Esophagus muscularis mucosa (tissue), 4 donors: ENCODE measurements at regions not wholly inside any gene's neighbourhood (a gene's known extent, or its start where the extent isn't known, plus 50 kb on each side); places are given as distances from the start of the nearest gene placed in this dataset.

Experiments used
- CTCF ChIP-seq, 3 experiments: fragments of 200-600 bp in 2 of 3; fragments of 450-650 bp in 1 of 3; sonication (generic) in 2 of 3; IDR thresholded peaks; one replicate each; pipeline ENCODE4 v1.5.1; 2017 to 2019; ENCODE audit warnings: antibody characterized with exemption in 3 of 3, mild to moderate bottlenecking in 2 of 3, moderate library complexity in 1 of 3
- EP300 ChIP-seq: sonication (generic); formaldehyde crosslinking; IDR thresholded peaks from one replicate; pipeline ENCODE4 v1.6.1; 2017; ENCODE audit warnings: antibody characterized with exemption
- POLR2A ChIP-seq: fragments of 450-650 bp; IDR thresholded peaks from one replicate; pipeline ENCODE4 v1.6.1; 2017; ENCODE audit warnings: antibody characterized with exemption, moderate library complexity, mild to moderate bottlenecking, low read depth
- POLR2AphosphoS5 ChIP-seq, 2 donors: sonication (generic); formaldehyde crosslinking; IDR thresholded peaks; one replicate each; pipeline ENCODE4 v1.6.1; 2017; ENCODE audit warnings: antibody characterized with exemption in 2 of 2

GRCh38 chr11:115613986-115614632 lies 109.9 kb upstream of the CADM1 start:
- no peak for TF ChIP-seq CTCF (IDR thresholded peaks at IDR 0.05)
- no peak for TF ChIP-seq POLR2A
- no peak for TF ChIP-seq POLR2AphosphoS5 (IDR thresholded peaks at IDR 0.05)
- TF ChIP-seq EP300: no peak
